ENCODE measurements at regions not wholly inside any gene's neighbourhood (a gene's known extent, or its start where the extent isn't known, plus 50 kb on each side); places are given as distances from the start of the nearest gene placed in this dataset.

DNA sequence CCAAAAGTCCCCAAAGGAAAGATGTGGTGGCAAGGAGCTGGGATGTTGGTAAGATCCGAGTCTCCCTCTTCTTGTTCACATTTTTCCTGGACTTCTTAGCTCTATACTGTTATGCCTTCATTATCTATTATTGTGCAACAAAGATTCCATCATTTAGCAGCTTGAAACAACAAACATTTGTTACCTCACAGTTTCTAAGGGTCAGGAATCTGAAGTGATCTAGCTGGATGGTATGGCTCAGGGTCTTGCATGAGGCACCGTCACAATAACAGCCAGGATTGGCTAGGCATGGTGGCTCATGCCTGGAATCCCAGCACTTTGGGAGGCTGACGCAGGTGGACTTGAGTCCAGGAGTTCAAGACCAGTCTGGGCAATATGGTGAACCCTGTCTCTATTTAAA, 51.1 kb upstream of the KRAS start:
- no peak for TF ChIP-seq POLR2A (IDR thresholded peaks at IDR 0.05)
- TF ChIP-seq, protein P1, sequence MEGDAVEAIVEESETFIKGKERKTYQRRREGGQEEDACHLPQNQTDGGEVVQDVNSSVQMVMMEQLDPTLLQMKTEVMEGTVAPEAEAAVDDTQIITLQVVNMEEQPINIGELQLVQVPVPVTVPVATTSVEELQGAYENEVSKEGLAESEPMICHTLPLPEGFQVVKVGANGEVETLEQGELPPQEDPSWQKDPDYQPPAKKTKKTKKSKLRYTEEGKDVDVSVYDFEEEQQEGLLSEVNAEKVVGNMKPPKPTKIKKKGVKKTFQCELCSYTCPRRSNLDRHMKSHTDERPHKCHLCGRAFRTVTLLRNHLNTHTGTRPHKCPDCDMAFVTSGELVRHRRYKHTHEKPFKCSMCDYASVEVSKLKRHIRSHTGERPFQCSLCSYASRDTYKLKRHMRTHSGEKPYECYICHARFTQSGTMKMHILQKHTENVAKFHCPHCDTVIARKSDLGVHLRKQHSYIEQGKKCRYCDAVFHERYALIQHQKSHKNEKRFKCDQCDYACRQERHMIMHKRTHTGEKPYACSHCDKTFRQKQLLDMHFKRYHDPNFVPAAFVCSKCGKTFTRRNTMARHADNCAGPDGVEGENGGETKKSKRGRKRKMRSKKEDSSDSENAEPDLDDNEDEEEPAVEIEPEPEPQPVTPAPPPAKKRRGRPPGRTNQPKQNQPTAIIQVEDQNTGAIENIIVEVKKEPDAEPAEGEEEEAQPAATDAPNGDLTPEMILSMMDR (IDR thresholded peaks at IDR 0.05), result no peak
